GM18858 (cell line): ENCODE measurements at regions not wholly inside any gene's neighbourhood (a gene's known extent, or its start where the extent isn't known, plus 50 kb on each side); places are given as distances from the start of the nearest gene placed in this dataset.
"Not testable (repeated sequence)": the region's sequence is repeated elsewhere in the genome, so short reads cannot be mapped to it uniquely, and the experiment has no call there.

Experiments used
- ATAC-seq: cut with Tn5 transposase; IDR thresholded peaks from one replicate; pipeline ENCODE4 v1.9.1; 2021; ENCODE audit not compliant: unreplicated experiment

- not testable (repeated sequence) for ATAC-seq
Observed at GRCh38 chr7:65613644-65614289, 240.1 kb downstream of the ZNF92 start.

- ATAC-seq = peak; percentile 44
Observed at GRCh38 chr7:65616111-65616510, 242.5 kb downstream of the ZNF92 start.

GRCh38 chr7:65620216-65620615 lies 246.6 kb downstream of the ZNF92 start:
- ATAC-seq = not testable (repeated sequence)

GRCh38 chr7:65621580-65622201 lies 248.0 kb downstream of the ZNF92 start:
- not testable (repeated sequence) for ATAC-seq

- ATAC-seq = not testable (repeated sequence)
Observed at GRCh38 chr7:65631236-65631635, 241.6 kb upstream of the VKORC1L1 start.

GRCh38 chr7:65633587-65634404 lies 239.1 kb upstream of the VKORC1L1 start:
- ATAC-seq = not testable (repeated sequence)

GRCh38 chr7:65638918-65639317 lies 234.0 kb upstream of the VKORC1L1 start:
- ATAC-seq = not testable (repeated sequence)

GRCh38 chr7:65639717-65640116 lies 233.2 kb upstream of the VKORC1L1 start:
- ATAC-seq = not testable (repeated sequence)

- ATAC-seq = not testable (repeated sequence)
Observed at GRCh38 chr7:65643498-65643897, 229.4 kb upstream of the VKORC1L1 start.

- not testable (repeated sequence) for ATAC-seq
Observed at GRCh38 chr7:65647153-65647964, 225.5 kb upstream of the VKORC1L1 start.

- not testable (repeated sequence) for ATAC-seq
Observed at GRCh38 chr7:65651174-65651573, 221.7 kb upstream of the VKORC1L1 start.

- not testable (repeated sequence) for ATAC-seq
Observed at GRCh38 chr7:65651826-65652592, 220.9 kb upstream of the VKORC1L1 start.

GRCh38 chr7:65652669-65653068 lies 220.2 kb upstream of the VKORC1L1 start:
- not testable (repeated sequence) for ATAC-seq

- not testable (repeated sequence) for ATAC-seq
Observed at GRCh38 chr7:65656494-65657188, 216.2 kb upstream of the VKORC1L1 start.

GRCh38 chr7:65683362-65683761 lies 189.5 kb upstream of the VKORC1L1 start:
- ATAC-seq = not testable (repeated sequence)

GRCh38 chr7:65699026-65699714 lies 173.7 kb upstream of the VKORC1L1 start:
- ATAC-seq = not testable (repeated sequence)

- not testable (repeated sequence) for ATAC-seq
Observed at GRCh38 chr7:65699715-65700356, 173.0 kb upstream of the VKORC1L1 start.

- ATAC-seq = not testable (repeated sequence)
Observed at GRCh38 chr7:65719123-65719798, 153.6 kb upstream of the VKORC1L1 start.
